ENCODE measurements at regions not wholly inside any gene's neighbourhood (a gene's known extent, or its start where the extent isn't known, plus 50 kb on each side); places are given as distances from the start of the nearest gene placed in this dataset. TPM values are rescaled to one million over a fixed set of nuclear protein-coding genes. Genes with fewer than 3 reads are reported as not detected.

DNA sequence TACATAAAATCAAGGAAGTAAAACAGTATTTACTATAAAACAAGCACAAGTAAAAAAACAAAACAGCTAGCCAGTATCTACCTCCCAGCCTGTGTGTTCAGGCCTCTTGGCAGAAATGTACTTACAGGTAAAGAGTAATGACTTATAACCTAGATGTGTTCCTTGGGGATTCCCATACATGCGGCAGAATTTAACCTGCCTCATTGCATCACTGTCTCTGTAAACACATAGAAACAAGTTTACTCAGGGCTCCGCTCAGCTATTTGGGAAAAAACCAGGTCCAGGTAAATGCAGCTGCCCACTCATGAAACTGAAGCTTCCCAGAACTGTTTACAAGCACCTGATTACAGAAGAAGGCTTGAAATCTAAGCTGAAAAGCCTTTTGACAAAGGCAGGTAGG, 50.7 kb upstream of the SERP2 start:
- H3K9me3 ChIP-seq (ENCODE audit: control insufficient read depth in 2 of 3, insufficient read depth in 1 of 3, low read length in 3 of 3) = no peaks in the 10 kb centered on the region
- no peak overlapping the region for H3K27ac ChIP-seq (ENCODE audit: low read depth in 2 of 2, low read length in 2 of 2)
- no peak overlapping the region for H3K9ac ChIP-seq (ENCODE audit: low read length in 3 of 3)

GRCh38 chr13:44323754-44324153, 49.9 kb upstream of the SERP2 start:
- Histone ChIP-seq H3K36me3 (ENCODE audit: control insufficient read depth in 2 of 3, insufficient read depth in 3 of 3, low read length in 3 of 3) (no peaks in the 10 kb centered on the region), H3K27me3 (ENCODE audit: control insufficient read depth, insufficient read depth, low read length) (no peaks in the 10 kb centered on the region), H3K27ac (ENCODE audit: low read depth in 2 of 2, low read length in 2 of 2) (no peak overlapping the region), H3K9me3 (ENCODE audit: control insufficient read depth in 2 of 3, insufficient read depth in 1 of 3, low read length in 3 of 3) (no peaks in the 10 kb centered on the region), H3K4me3 (ENCODE audit: low read length in 3 of 3) (no peak overlapping the region), H3K9ac (ENCODE audit: low read length in 3 of 3) (no peak overlapping the region), H3K4me1 (ENCODE audit: control insufficient read depth in 2 of 3, insufficient read depth in 2 of 3, low read depth in 1 of 3, low read length in 3 of 3) (no peaks in the 10 kb centered on the region)
- TF ChIP-seq, protein P1, sequence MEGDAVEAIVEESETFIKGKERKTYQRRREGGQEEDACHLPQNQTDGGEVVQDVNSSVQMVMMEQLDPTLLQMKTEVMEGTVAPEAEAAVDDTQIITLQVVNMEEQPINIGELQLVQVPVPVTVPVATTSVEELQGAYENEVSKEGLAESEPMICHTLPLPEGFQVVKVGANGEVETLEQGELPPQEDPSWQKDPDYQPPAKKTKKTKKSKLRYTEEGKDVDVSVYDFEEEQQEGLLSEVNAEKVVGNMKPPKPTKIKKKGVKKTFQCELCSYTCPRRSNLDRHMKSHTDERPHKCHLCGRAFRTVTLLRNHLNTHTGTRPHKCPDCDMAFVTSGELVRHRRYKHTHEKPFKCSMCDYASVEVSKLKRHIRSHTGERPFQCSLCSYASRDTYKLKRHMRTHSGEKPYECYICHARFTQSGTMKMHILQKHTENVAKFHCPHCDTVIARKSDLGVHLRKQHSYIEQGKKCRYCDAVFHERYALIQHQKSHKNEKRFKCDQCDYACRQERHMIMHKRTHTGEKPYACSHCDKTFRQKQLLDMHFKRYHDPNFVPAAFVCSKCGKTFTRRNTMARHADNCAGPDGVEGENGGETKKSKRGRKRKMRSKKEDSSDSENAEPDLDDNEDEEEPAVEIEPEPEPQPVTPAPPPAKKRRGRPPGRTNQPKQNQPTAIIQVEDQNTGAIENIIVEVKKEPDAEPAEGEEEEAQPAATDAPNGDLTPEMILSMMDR (IDR thresholded peaks at IDR 0.05; ENCODE audit: borderline replicate concordance, extremely low read depth, insufficient read depth) = no peak
- DNase-seq (no peak), FAIRE-seq (no peak)
- intact Hi-C loops (cut with DNase I) = no loop called here

More for the DNA sequence above, 50.7 kb upstream of the SERP2 start:
- Histone ChIP-seq H3K27me3 (ENCODE audit: control insufficient read depth, insufficient read depth, low read length) (no peaks in the 10 kb centered on the region), H3K36me3 (ENCODE audit: control insufficient read depth in 2 of 3, insufficient read depth in 3 of 3, low read length in 3 of 3) (no peaks in the 10 kb centered on the region), H3K4me3 (ENCODE audit: low read length in 3 of 3) (no peak overlapping the region), H3K4me1 (ENCODE audit: control insufficient read depth in 2 of 3, insufficient read depth in 2 of 3, low read depth in 1 of 3, low read length in 3 of 3) (no peaks in the 10 kb centered on the region)
- FAIRE-seq = no peak
- no peak for DNase-seq
- intact Hi-C loops (cut with DNase I) = no loop called here
- TF ChIP-seq, protein P1 (IDR thresholded peaks at IDR 0.05; ENCODE audit: borderline replicate concordance, extremely low read depth, insufficient read depth) = no peak

Small RNA genes in the stretch of these regions (microRNA-seq; reads per million reads assigned to microRNA genes)
- gene MIR8079 = not detected

Data from kidney (tissue), 13 donors.